Stimulated activated CD4-positive, alpha-beta T cell treated with anti-CD3 and anti-CD28 coated beads, TNF-alpha, amount 100 ng/mL, for 4 hours (primary cell): ENCODE measurements at regions not wholly inside any gene's neighbourhood (a gene's known extent, or its start where the extent isn't known, plus 50 kb on each side); places are given as distances from the start of the nearest gene placed in this dataset.
A peak's percentile ranks its signal among the peaks of the same experiment; 100 is the strongest.
"Not testable (repeated sequence)": the region's sequence is repeated elsewhere in the genome, so short reads cannot be mapped to it uniquely, and the experiment has no call there.

Experiments
- DNase-seq, 3 experiments: peaks; one replicate each; pipeline ENCODE4 v3.0.0-alpha.2; 2020; ENCODE audit warnings: low read depth in 3 of 3

DNA sequence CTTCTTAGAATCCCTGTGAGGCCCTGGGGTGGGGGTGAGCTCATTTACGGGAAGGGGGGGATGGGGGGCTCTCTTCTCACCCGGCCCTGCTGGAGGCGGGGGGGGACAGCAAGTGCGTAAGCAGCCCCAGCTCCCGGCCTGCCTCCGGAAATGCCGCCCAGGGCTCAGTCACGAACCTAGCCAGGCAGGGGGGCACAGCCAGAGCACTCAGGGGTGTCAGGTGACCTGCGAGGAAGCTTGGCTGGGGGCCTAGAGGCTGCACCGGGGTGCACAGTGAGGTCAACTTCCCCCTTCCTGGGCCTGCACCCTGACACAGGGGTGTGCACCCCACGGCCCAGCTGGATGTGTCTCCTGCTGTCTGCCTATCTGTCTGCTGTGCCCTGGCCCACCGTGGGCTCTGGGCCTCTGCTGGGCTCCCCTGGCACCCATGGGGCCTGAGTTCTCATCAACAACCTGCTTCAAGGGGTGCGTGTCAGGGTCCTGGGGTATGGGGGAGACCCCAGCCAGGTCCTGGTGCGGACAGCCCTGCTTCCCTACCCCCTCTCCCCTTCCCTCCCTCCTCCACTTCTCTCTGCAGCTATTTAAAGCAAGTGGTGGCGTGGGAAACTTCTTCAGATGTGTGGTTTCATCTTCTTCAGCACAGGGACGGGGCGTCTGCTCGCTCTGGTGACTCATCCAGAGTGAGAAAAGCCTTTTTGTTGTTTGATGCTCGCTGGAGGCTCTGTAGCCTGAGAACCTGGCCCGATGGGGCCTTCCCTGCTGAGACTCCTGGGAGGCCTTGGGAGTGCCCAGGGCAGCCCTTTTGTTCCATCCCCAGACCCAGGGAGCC, 92.5 kb upstream of the RUNX3 start:
- DNase-seq, result peak; percentile 75 to 93 (median 88)

DNA sequence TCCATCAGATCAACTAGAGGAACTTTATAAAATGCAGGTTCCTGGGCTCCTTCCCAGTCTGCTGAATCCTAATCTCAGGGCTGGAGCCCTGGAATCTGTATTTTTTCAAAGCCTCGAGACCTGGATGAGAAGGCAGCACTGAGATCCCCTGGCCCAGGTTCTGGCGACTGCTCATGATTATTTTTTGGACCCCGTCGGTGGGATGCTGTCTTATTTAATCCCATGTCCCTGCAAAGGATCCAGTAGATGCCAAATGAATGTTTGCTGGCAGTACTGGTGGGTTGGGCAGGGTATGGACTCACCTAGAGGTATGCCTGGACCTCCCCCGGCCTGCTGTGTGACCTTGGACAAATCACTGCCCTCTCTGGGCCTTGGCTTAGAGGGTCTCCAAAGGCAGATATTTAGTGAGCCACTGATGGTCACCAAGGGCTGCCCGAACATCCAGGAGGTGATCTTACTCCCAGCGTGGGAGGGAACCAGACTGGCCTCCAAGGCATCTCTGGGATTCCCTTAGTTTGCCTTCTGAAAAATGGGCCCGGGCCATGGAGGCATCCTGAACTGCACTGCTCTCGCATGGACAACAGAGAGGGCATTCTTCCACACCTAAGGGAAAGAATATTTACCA, 91.6 kb upstream of the RUNX3 start:
- DNase-seq, result no peak

- DNase-seq, result no peak
Measured at GRCh38 chr1:25020851-25021590, 90.9 kb upstream of the RUNX3 start.

- DNase-seq, result no peak
Measured at GRCh38 chr1:25020173-25020845, 90.2 kb upstream of the RUNX3 start.

- no peak for DNase-seq
Measured at GRCh38 chr1:25019337-25020172, 89.5 kb upstream of the RUNX3 start.

DNA sequence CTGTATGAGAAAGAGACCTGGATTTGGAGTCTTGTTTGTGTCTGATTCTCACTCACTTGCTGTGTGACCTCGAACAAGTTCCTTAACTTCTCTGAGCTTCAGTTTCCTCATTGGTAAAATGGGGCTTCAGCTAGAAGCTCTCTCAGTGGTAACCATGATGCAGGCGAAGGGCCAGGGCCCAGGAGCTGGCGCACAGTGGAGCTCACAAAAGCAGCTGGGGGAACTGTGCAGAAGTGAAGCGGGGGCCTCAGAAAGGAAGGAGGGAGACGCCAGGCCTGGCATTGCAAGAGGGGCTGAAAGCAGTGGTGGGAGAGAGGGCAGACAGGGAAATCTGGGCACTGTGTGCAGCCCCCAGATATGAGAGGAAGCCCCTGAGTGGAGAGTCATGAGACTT, 88.9 kb upstream of the RUNX3 start:
- DNase-seq, result no peak

- no peak for DNase-seq
Measured at GRCh38 chr1:25018110-25018735, 88.1 kb upstream of the RUNX3 start.

DNA sequence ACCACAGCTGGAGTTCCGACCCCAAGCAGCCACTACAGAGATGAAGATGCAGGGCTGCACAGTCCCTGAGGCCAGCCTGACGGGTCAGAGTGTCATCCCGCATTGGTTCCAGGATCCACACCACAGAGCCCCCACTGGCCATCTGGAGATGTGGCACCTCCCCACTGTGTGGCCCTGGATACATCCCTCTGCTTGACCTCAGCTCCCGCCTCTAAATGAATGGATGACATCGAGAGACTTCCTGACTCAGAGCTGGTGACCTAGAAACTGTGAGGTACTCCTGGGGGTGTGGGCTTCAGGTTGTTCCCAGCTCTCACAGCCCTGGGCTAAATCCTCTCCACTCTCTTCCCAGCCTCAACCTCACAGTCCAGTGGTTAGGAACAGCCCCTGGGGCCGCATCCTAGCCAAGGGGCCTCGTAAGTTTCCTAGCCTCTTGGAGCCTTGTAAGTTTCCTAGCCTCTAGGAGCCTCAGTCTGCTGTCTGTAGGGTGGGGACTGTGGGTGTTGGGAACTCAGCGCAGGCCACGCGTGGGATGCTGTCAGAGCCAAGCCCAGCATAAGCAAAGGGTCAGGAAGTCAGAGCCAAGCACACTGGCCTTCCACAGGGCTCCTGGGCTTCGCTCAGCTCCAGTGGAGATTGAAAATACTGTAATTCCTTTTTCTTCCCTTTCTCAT, 87.5 kb upstream of the RUNX3 start:
- no peak for DNase-seq

- no peak for DNase-seq
Measured at GRCh38 chr1:25012966-25013962, 83.2 kb upstream of the RUNX3 start.

- DNase-seq, result no peak
Measured at GRCh38 chr1:25011943-25012638, 82.0 kb upstream of the RUNX3 start.

- DNase-seq, result no peak
Measured at GRCh38 chr1:25011275-25011674, 81.2 kb upstream of the RUNX3 start.

GRCh38 chr1:25009671-25010262, 79.7 kb upstream of the RUNX3 start:
- no peak for DNase-seq

DNA sequence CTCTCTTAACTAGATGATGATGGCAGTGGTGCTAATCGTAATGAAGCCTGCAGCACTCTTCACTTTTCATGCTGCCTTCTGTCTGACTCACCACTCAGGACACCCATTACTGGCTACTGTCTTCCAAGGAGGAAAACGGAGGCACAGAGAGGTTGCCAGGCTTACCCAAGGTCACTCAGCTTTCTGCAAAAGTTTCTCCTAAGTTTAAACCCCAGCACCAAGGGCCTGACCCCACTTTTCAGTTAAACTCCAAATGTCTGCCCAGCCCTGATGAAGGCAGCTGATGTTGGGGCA, 78.1 kb upstream of the RUNX3 start:
- DNase-seq, result no peak

- DNase-seq, result not testable (repeated sequence)
Measured at GRCh38 chr1:25007390-25008191, 77.5 kb upstream of the RUNX3 start.

DNA sequence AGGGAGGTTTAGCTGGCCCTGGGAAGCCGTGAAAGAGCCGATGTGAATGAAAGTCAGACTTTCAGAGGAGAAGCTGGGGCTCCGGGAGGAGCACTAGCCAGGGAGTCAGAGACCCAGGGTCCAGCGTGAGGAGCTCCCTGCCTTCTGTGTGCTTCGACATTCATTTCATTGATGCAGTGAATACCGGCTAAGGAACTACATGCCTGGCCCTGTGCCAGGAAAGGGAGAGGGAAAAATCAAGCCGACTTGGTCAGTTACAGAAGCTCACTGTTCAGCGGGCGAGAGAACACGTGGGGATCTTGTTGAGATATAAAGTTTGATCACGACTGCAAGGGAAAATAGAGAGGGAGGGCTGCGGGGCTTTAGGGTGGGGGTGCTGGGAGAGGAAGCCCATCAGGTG, 76.7 kb upstream of the RUNX3 start:
- no peak for DNase-seq

DNA sequence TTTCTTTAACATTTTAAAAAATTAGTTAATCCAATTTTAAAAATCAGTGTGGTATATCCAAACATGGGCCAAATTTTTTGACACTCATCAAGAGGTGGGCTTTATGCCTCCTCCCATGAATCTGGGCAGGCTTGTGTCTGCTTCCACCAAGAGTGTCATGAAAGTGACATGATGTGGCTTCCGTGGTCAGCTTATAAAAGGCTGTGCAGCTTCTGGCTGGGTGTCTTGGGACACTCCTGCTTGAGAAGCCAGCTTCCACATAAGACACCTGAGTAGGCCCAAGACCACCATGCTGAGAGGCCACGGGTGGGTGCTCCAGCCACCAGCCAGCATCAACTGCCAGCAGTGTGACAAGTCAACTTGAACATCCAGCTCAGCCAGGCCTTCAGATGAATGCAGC, 74.3 kb upstream of the RUNX3 start:
- DNase-seq, result no peak

- DNase-seq, result no peak
Measured at GRCh38 chr1:25003457-25004190, 73.5 kb upstream of the RUNX3 start.
